HEK293 (cell line): ENCODE measurements at regions not wholly inside any gene's neighbourhood (a gene's known extent, or its start where the extent isn't known, plus 50 kb on each side); places are given as distances from the start of the nearest gene placed in this dataset.

Experiments
- CTCF ChIA-PET: fragments of 350-600 bp; formaldehyde crosslinking; extraction: SDS; loops from one replicate; lab custom pipeline; 2021; ENCODE audit warnings: antibody characterized with exemption; lab: Yijun Ruan, JAX
- POLR2A ChIA-PET: fragments of 300-600 bp; formaldehyde crosslinking; extraction: SDS; loops from one replicate; lab custom pipeline; 2020; ENCODE audit warnings: antibody characterized with exemption, inconsistent platforms; lab: Yijun Ruan, JAX
- H3K27ac ChIP-seq: fragments of 200-500 bp; sonication (Bioruptor generic); 2 replicates; pipeline ENCODE4 v1.5.1; 2014; ENCODE audit warnings: low read depth, low read length, control low read depth, inconsistent platforms; ENCODE audit errors: extremely low read depth
- H3K36me3 ChIP-seq, 2 experiments: fragments of 200-500 bp in 1 of 2; sonication (Bioruptor generic) in 1 of 2; 1 replicate in 1 of 2; 2 replicates in 1 of 2; pipeline ENCODE4 v1.5.1; 2014 to 2017; ENCODE audit warnings: inconsistent platforms in 2 of 2, low read length in 2 of 2; ENCODE audit not compliant: control insufficient read depth in 2 of 2, insufficient read depth in 1 of 2
- H3K4me1 ChIP-seq: fragments of 200-500 bp; sonication (Bioruptor generic); 2 replicates; pipeline ENCODE4 v1.5.1; 2014; ENCODE audit warnings: mild to moderate bottlenecking, low read length, inconsistent platforms; ENCODE audit not compliant: control insufficient read depth, insufficient read depth
- H3K4me3 ChIP-seq: 2 replicates; pipeline ENCODE4 v1.5.1; 2011; ENCODE audit warnings: low read depth, mild to moderate bottlenecking, control low read depth, low read length, moderate library complexity
- H3K9me3 ChIP-seq: fragments of 200-500 bp; sonication (Bioruptor generic); 2 replicates; pipeline ENCODE4 v1.5.1; 2014; ENCODE audit warnings: low read depth, low read length, inconsistent platforms; ENCODE audit not compliant: control insufficient read depth, insufficient read depth
- BCL11A ChIP-seq: fragments of 450-650 bp; formaldehyde crosslinking; IDR thresholded peaks from 2 replicates; pipeline ENCODE4 v1.5.1; 2016; ENCODE audit warnings: low read depth, missing biosample characterization, missing genetic modification characterization
- BCL11B ChIP-seq: fragments of 450-650 bp; formaldehyde crosslinking; IDR thresholded peaks from 2 replicates; pipeline ENCODE4 v1.5.1; 2016; ENCODE audit warnings: low read depth, missing biosample characterization, missing genetic modification characterization
- GLIS1 ChIP-seq: fragments of 450-650 bp; formaldehyde crosslinking; IDR thresholded peaks from 2 replicates; pipeline ENCODE4 v1.5.1; 2016; ENCODE audit warnings: missing biosample characterization, missing genetic modification characterization
- KLF8 ChIP-seq: fragments of 450-650 bp; formaldehyde crosslinking; IDR thresholded peaks from 2 replicates; pipeline ENCODE4 v1.5.1; 2016; ENCODE audit warnings: missing biosample characterization, missing genetic modification characterization
- MZF1 ChIP-seq: fragments of 450-650 bp; formaldehyde crosslinking; IDR thresholded peaks from 2 replicates; pipeline ENCODE4 v1.5.1; 2017; ENCODE audit warnings: missing biosample characterization, missing genetic modification characterization, borderline replicate concordance
- OVOL3 ChIP-seq: fragments of 450-650 bp; formaldehyde crosslinking; IDR thresholded peaks from 2 replicates; pipeline ENCODE4 v1.5.1; 2016; ENCODE audit warnings: missing biosample characterization, missing genetic modification characterization
- TSHZ1 ChIP-seq: fragments of 450-650 bp; formaldehyde crosslinking; IDR thresholded peaks from 2 replicates; pipeline ENCODE4 v1.5.1; 2016; ENCODE audit warnings: missing biosample characterization, missing genetic modification characterization, borderline replicate concordance
- ZBTB8A ChIP-seq: fragments of 450-650 bp; formaldehyde crosslinking; IDR thresholded peaks from 2 replicates; pipeline ENCODE4 v1.5.1; 2016; ENCODE audit warnings: missing biosample characterization, missing genetic modification characterization
- ZFP37 ChIP-seq: fragments of 450-650 bp; formaldehyde crosslinking; IDR thresholded peaks from 2 replicates; pipeline ENCODE4 v1.5.1; 2016; ENCODE audit warnings: missing biosample characterization, missing genetic modification characterization
- ZNF112 ChIP-seq: fragments of 450-650 bp; formaldehyde crosslinking; IDR thresholded peaks from 2 replicates; pipeline ENCODE4 v1.5.0; 2017; ENCODE audit warnings: missing biosample characterization, missing genetic modification characterization
- ZNF114 ChIP-seq: fragments of 450-650 bp; formaldehyde crosslinking; IDR thresholded peaks from 2 replicates; pipeline ENCODE4 v1.5.0; 2017; ENCODE audit warnings: missing biosample characterization, missing genetic modification characterization
- ZNF140 ChIP-seq: fragments of 450-650 bp; formaldehyde crosslinking; IDR thresholded peaks from 2 replicates; pipeline ENCODE4 v1.5.1; 2016; ENCODE audit warnings: missing biosample characterization, missing genetic modification characterization
- ZNF146 ChIP-seq: fragments of 450-650 bp; formaldehyde crosslinking; IDR thresholded peaks from 2 replicates; pipeline ENCODE4 v1.5.1; 2016; ENCODE audit warnings: missing biosample characterization, missing genetic modification characterization
- ZNF221 ChIP-seq: fragments of 450-650 bp; formaldehyde crosslinking; IDR thresholded peaks from 2 replicates; pipeline ENCODE4 v1.5.1; 2017; ENCODE audit warnings: missing biosample characterization, missing genetic modification characterization, borderline replicate concordance
- ZNF23 ChIP-seq: fragments of 450-650 bp; formaldehyde crosslinking; IDR thresholded peaks from 2 replicates; pipeline ENCODE4 v1.5.1; 2016; ENCODE audit warnings: missing biosample characterization, missing genetic modification characterization, borderline replicate concordance
- ZNF274 ChIP-seq, 2 experiments: fragments of 200-500 bp in 1 of 2; fragments of 450-650 bp in 1 of 2; sonication (Bioruptor generic) in 1 of 2; formaldehyde crosslinking in 1 of 2; IDR thresholded peaks; 2 replicates each; pipeline versions ENCODE4 v1.5.1 to v1.6.1; 2014 to 2016; ENCODE audit warnings: borderline replicate concordance in 1 of 2, inconsistent platforms in 1 of 2, low read length in 1 of 2, missing biosample characterization in 1 of 2, missing genetic modification characterization in 1 of 2
- ZNF302 ChIP-seq: fragments of 450-650 bp; formaldehyde crosslinking; IDR thresholded peaks from 2 replicates; pipeline ENCODE4 v1.5.1; 2016; ENCODE audit warnings: missing biosample characterization, missing genetic modification characterization, low read depth
- ZNF366 ChIP-seq: fragments of 450-650 bp; formaldehyde crosslinking; conservative IDR thresholded peaks from 2 replicates; pipeline ENCODE4 v1.5.1; 2016; ENCODE audit warnings: missing biosample characterization, missing genetic modification characterization
- ZNF391 ChIP-seq: fragments of 450-650 bp; formaldehyde crosslinking; IDR thresholded peaks from 2 replicates; pipeline ENCODE4 v1.5.1; 2016; ENCODE audit warnings: low read depth, missing biosample characterization, missing genetic modification characterization, borderline replicate concordance
- ZNF544 ChIP-seq: fragments of 450-650 bp; formaldehyde crosslinking; IDR thresholded peaks from 2 replicates; pipeline ENCODE4 v1.5.0; 2017; ENCODE audit warnings: missing biosample characterization, missing genetic modification characterization
- ZNF561 ChIP-seq: fragments of 450-650 bp; IDR thresholded peaks from 2 replicates; pipeline ENCODE4 v1.5.1; 2018; ENCODE audit warnings: missing biosample characterization, missing genetic modification characterization, borderline replicate concordance
- ZNF610 ChIP-seq: fragments of 450-650 bp; formaldehyde crosslinking; IDR thresholded peaks from 2 replicates; pipeline ENCODE4 v1.5.1; 2016; ENCODE audit warnings: missing biosample characterization, missing genetic modification characterization, borderline replicate concordance
- ZNF624 ChIP-seq: fragments of 450-650 bp; formaldehyde crosslinking; IDR thresholded peaks from 2 replicates; pipeline ENCODE4 v1.5.1; 2017; ENCODE audit warnings: missing biosample characterization, missing genetic modification characterization
- ZNF639 ChIP-seq: fragments of 450-650 bp; formaldehyde crosslinking; IDR thresholded peaks from 2 replicates; pipeline ENCODE4 v1.5.1; 2016; ENCODE audit warnings: missing biosample characterization, missing genetic modification characterization
- ZNF664 ChIP-seq: fragments of 450-650 bp; formaldehyde crosslinking; IDR thresholded peaks from 2 replicates; pipeline ENCODE4 v1.5.1; 2016; ENCODE audit warnings: missing biosample characterization, missing genetic modification characterization
- ZNF677 ChIP-seq: fragments of 450-650 bp; IDR thresholded peaks from 2 replicates; pipeline ENCODE4 v1.5.0; 2018; ENCODE audit warnings: missing biosample characterization, mild to moderate bottlenecking, missing genetic modification characterization, moderate library complexity
- ZNF692 ChIP-seq: fragments of 450-650 bp; formaldehyde crosslinking; IDR thresholded peaks from 2 replicates; pipeline ENCODE4 v1.5.1; 2016; ENCODE audit warnings: missing biosample characterization, missing genetic modification characterization
- ZNF768 ChIP-seq: fragments of 450-650 bp; formaldehyde crosslinking; IDR thresholded peaks from 2 replicates; pipeline ENCODE4 v1.5.1; 2018; ENCODE audit warnings: missing biosample characterization, mild to moderate bottlenecking, missing genetic modification characterization
- ZNF791 ChIP-seq: fragments of 450-650 bp; formaldehyde crosslinking; IDR thresholded peaks from 2 replicates; pipeline ENCODE4 v1.5.1; 2016; ENCODE audit warnings: missing biosample characterization, missing genetic modification characterization
- ZNF837 ChIP-seq: fragments of 450-650 bp; formaldehyde crosslinking; IDR thresholded peaks from 2 replicates; pipeline ENCODE4 v1.5.1; 2016; ENCODE audit warnings: missing biosample characterization, missing genetic modification characterization

GRCh38 chr1:56105397-56105796 lies 474.0 kb downstream of the PLPP3 start:
- CTCF ChIA-PET, result no interaction called here
- no peak for TF ChIP-seq BCL11B (tag by site-specific recombination)
- no peak for TF ChIP-seq ZNF768
- TF ChIP-seq ZNF561 (tag by site-specific recombination), result no peak
- TF ChIP-seq ZNF302 (tag by site-specific recombination), result no peak
- TF ChIP-seq ZNF791, result no peak
- no peak for TF ChIP-seq ZNF23 (tag by site-specific recombination)
- no peak for TF ChIP-seq KLF8 (tag by site-specific recombination)
- TF ChIP-seq MZF1, result no peak
- no peak for TF ChIP-seq ZBTB8A (tag by site-specific recombination)
- TF ChIP-seq ZNF837 (tag by site-specific recombination), result no peak
- no peak for TF ChIP-seq ZNF221
- no peak for TF ChIP-seq ZNF114 (tag by site-specific recombination)
- no peak for TF ChIP-seq BCL11A (tag by site-specific recombination)
- TF ChIP-seq, all 188 proteins: peak for 0
- Histone ChIP-seq H3K4me1 (no peaks in the 10 kb centered on the region; the same call in 1 of the 2 replicates), H3K9me3 (no peaks in the 10 kb centered on the region), H3K27ac (no peak overlapping the region), H3K36me3 (no peaks in the 10 kb centered on the region), H3K4me3 (no peak overlapping the region)
- POLR2A ChIA-PET, result no interaction called here

GRCh38 chr1:56099766-56100265 lies 479.5 kb downstream of the PLPP3 start:
- Histone ChIP-seq H3K4me3 (no peak overlapping the region), H3K36me3 (no peaks in the 10 kb centered on the region), H3K4me1 (no peaks in the 10 kb centered on the region), H3K27ac (no peak overlapping the region), H3K9me3 (no peaks in the 10 kb centered on the region)
- TF ChIP-seq ZNF146 (tag by site-specific recombination) (no peak), ZNF624 (tag by site-specific recombination) (no peak), ZNF391 (no peak), ZNF692 (no peak), ZFP37 (tag by site-specific recombination) (no peak), OVOL3 (tag by site-specific recombination) (no peak), ZNF544 (tag by site-specific recombination) (no peak), TSHZ1 (tag by site-specific recombination) (no peak), ZNF274 (IDR thresholded peaks at IDR 0.05; ENCODE audit: low read length) (no peak), ZNF274 (tag by site-specific recombination; IDR thresholded peaks at IDR 0.05; ENCODE audit: borderline replicate concordance) (no peak), ZNF664 (tag by site-specific recombination) (no peak), ZNF366 (tag by site-specific recombination) (no peak), ZNF140 (tag by site-specific recombination) (no peak), ZNF610 (tag by site-specific recombination) (no peak), ZNF112 (tag by site-specific recombination) (no peak), ZNF639 (no peak), ZNF677 (no peak), GLIS1 (tag by site-specific recombination) (no peak)
- CTCF ChIA-PET, result no interaction called here
- POLR2A ChIA-PET, result no interaction called here
